Vagina (tissue), 2 donors: ENCODE measurements at regions not wholly inside any gene's neighbourhood (a gene's known extent, or its start where the extent isn't known, plus 50 kb on each side); places are given as distances from the start of the nearest gene placed in this dataset.

Experiments
- CTCF ChIP-seq, 3 experiments: fragments of 450-650 bp in 2 of 3; fragments of 200-600 bp in 1 of 3; sonication (generic) in 1 of 3; IDR thresholded peaks; one replicate each; pipeline ENCODE4 v1.5.1; 2017 to 2019; ENCODE audit warnings: antibody characterized with exemption in 3 of 3, mild to moderate bottlenecking in 2 of 3, moderate library complexity in 2 of 3
- POLR2AphosphoS5 ChIP-seq, 2 donors: sonication (generic); formaldehyde crosslinking; IDR thresholded peaks; one replicate each; pipeline ENCODE4 v1.9.0; 2017; ENCODE audit warnings: antibody characterized with exemption in 2 of 2, mild to moderate bottlenecking in 2 of 2, low read depth in 1 of 2; ENCODE audit not compliant: insufficient read depth in 1 of 2

- TF ChIP-seq POLR2AphosphoS5 (IDR thresholded peaks at IDR 0.05; ENCODE audit: insufficient read depth in 1 of 2, low read depth in 1 of 2) (no peak), CTCF (IDR thresholded peaks at IDR 0.05) (no peak)
These were observed 89.6 kb upstream of the VEPH1 start for GRCh38 chr3:157592769-157593168.
